T-cell (primary cell): ENCODE measurements at regions not wholly inside any gene's neighbourhood (a gene's known extent, or its start where the extent isn't known, plus 50 kb on each side); places are given as distances from the start of the nearest gene placed in this dataset.

ENCODE experiments used
- ATAC-seq, 4 experiments: fragments of 200-7000 bp in 3 of 4; fragments of 150-1000 bp in 1 of 4; cut with Tn5 transposase; replicated peaks in 1 of 4; 1 replicate in 3 of 4; 2 replicates in 1 of 4; pipeline ENCODE4 v1.10.0; 2021; ENCODE audit warnings: moderate library complexity in 3 of 4, mild to moderate bottlenecking in 2 of 4, moderate number of reproducible peaks in 1 of 4
- CTCF ChIA-PET, 2 donors: fragments of 300-600 bp; sonication (Branson Sonifier 250); formaldehyde crosslinking; loops; one replicate each; lab custom pipeline; 2022; ENCODE audit warnings: antibody characterized with exemption in 2 of 2; lab: Charles Lee
- POLR2A ChIA-PET, 2 donors: fragments of 300-600 bp; sonication (Branson Sonifier 250); formaldehyde crosslinking; loops; one replicate each; lab custom pipeline; 2022; ENCODE audit warnings: antibody characterized with exemption in 2 of 2; lab: Charles Lee
- DNase-seq, 35 experiments: peaks; one replicate each; pipeline versions ENCODE4 v3.0.0 to v3.0.0-alpha.2; 2013 to 2023
- H3K27ac ChIP-seq: one replicate; pipeline ENCODE4 v1.5.1; 2013; ENCODE audit warnings: low read length
- H3K27me3 ChIP-seq, 2 experiments: replicated peaks in 1 of 2; 1 replicate in 1 of 2; 2 replicates in 1 of 2; pipeline versions ENCODE4 v1.6.1 to v1.7.0; 2013; ENCODE audit warnings: low read length in 1 of 2, mixed read lengths in 1 of 2; ENCODE audit not compliant: control insufficient read depth in 2 of 2, insufficient read depth in 2 of 2; ENCODE audit errors: extremely low read depth in 1 of 2
- H3K36me3 ChIP-seq, 2 donors: 1 replicate in 1 of 2; 2 replicates in 1 of 2; pipeline versions ENCODE4 v1.6.1 to v1.7.0; 2013; ENCODE audit warnings: low read length in 1 of 2; ENCODE audit not compliant: control insufficient read depth in 2 of 2, insufficient read depth in 1 of 2; ENCODE audit errors: extremely low read depth in 1 of 2
- H3K4me1 ChIP-seq, 2 experiments: 1 replicate in 1 of 2; 2 replicates in 1 of 2; pipeline versions ENCODE4 v1.6.1 to v1.7.0; 2013; ENCODE audit warnings: low read length in 2 of 2, mixed read lengths in 1 of 2; ENCODE audit not compliant: insufficient read depth in 2 of 2, control insufficient read depth in 1 of 2; ENCODE audit errors: extremely low read depth in 1 of 2
- H3K4me3 ChIP-seq, 2 donors: 1 replicate in 1 of 2; 2 replicates in 1 of 2; pipeline versions ENCODE4 v1.5.1 to v1.7.0; 2013; ENCODE audit warnings: mild to moderate bottlenecking in 2 of 2, low read length in 1 of 2, moderate library complexity in 1 of 2; ENCODE audit not compliant: control insufficient read depth in 1 of 2; ENCODE audit errors: extremely low read depth in 1 of 2
- H3K9me3 ChIP-seq: 2 replicates; pipeline ENCODE4 v1.7.0; 2013
- H3K27ac Mint-ChIP-seq, 2 donors: one replicate each; pipeline ENCODE4 v1.8.0; 2020 to 2021; ENCODE audit warnings: mild to moderate bottlenecking in 2 of 2, mixed read lengths in 2 of 2
- H3K27me3 Mint-ChIP-seq, 2 donors: one replicate each; pipeline ENCODE4 v1.8.0; 2021 to 2022; ENCODE audit warnings: mixed read lengths in 2 of 2
- H3K36me3 Mint-ChIP-seq: one replicate; pipeline ENCODE4 v1.8.0; 2021; ENCODE audit warnings: mixed read lengths
- H3K4me1 Mint-ChIP-seq, 3 donors: one replicate each; pipeline ENCODE4 v1.8.0; 2020 to 2022; ENCODE audit warnings: mixed read lengths in 3 of 3, mild to moderate bottlenecking in 1 of 3
- H3K4me3 Mint-ChIP-seq, 3 donors: one replicate each; pipeline ENCODE4 v1.8.0; 2020 to 2022; ENCODE audit warnings: mild to moderate bottlenecking in 3 of 3, mixed read lengths in 3 of 3, moderate library complexity in 3 of 3
- H3K9me3 Mint-ChIP-seq, 3 donors: one replicate each; pipeline ENCODE4 v1.8.0; 2020 to 2022; ENCODE audit warnings: mixed read lengths in 3 of 3
- WGBS: methylation state at CpG from one replicate; pipeline ENCODE4 v1.1.5; 2013; ENCODE audit warnings: missing lambda C conversion rate; ENCODE audit not compliant: insufficient coverage; 5-methylcytosine and 5-hydroxymethylcytosine counted together

DNA sequence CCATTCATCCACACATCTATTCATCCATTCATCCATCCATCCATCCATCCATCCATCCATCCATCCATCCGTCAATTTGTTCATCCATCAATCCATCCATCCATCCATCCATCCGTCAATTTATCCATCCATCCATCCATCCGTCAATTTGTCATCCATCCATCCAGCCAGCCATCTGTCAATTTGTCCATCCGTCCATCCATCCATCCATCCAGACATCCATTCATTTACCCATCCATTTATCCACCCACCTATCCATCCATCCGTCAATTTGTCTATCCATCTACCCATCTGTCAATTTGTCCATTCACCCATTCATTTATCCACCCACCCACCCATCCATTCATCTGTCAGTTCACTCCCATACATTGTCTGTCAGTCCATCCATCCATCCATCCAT lies 209.5 kb upstream of the ZNF536 start:
- no peaks in the 10 kb centered on the region for H3K9me3 ChIP-seq
- Mint-ChIP-seq H3K36me3 (no peaks in the 10 kb centered on the region), H3K4me1 (no peaks in the 10 kb centered on the region), H3K27me3 (peaks cover 0 to 5% of the 10 kb centered on the region in 2 donors), H3K9me3 (peaks cover 0 to 8% (median 0%) of the 10 kb centered on the region in 3 donors), H3K4me3 (no peak overlapping the region), H3K27ac (no peak overlapping the region)
- peaks cover 0 to 15% of the 10 kb centered on the region in 2 experiments for H3K27me3 ChIP-seq
- DNase-seq (no peak), ATAC-seq (no peak)
- WGBS, result 82% methylated on average over 5 of the region's 5 CpGs
- ChIA-PET CTCF (no interaction called here), POLR2A (no interaction called here)
- H3K4me1 ChIP-seq, result no peaks in the 10 kb centered on the region
- H3K36me3 ChIP-seq, result no peaks in the 10 kb centered on the region
- no peak overlapping the region for H3K27ac ChIP-seq
- H3K4me3 ChIP-seq, result no peak overlapping the region

DNA sequence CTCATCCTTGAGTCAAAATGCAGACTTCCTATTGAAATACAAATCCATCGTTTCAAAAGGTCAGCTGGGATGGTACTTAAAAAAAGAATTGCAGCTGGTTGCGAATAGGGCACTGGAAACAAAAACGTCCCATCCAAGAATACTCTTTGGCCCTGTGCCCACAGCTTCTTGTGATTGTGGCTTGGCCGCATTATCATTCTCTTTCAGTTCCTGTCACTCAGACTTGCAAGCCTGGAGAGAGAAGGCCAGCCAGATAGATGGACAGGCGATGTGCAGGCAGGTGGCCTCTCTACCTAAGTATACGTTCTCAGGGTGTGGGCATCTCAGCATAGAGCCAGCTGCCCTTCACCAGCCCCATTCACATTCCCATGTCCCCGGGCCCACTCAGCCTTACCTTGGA lies 208.5 kb upstream of the ZNF536 start:
- ChIA-PET POLR2A (no interaction called here), CTCF (no interaction called here)
- DNase-seq (no peak), ATAC-seq (no peak)
- H3K4me3 ChIP-seq, result no peak overlapping the region
- peaks cover 0 to 16% of the 10 kb centered on the region in 2 experiments for H3K27me3 ChIP-seq
- Mint-ChIP-seq H3K9me3 (peaks cover 0 to 8% (median 0%) of the 10 kb centered on the region in 3 donors), H3K4me1 (no peaks in the 10 kb centered on the region), H3K27ac (no peak overlapping the region), H3K4me3 (no peak overlapping the region), H3K27me3 (peaks cover 2 to 5% of the 10 kb centered on the region in 2 donors), H3K36me3 (no peaks in the 10 kb centered on the region)
- H3K27ac ChIP-seq, result no peak overlapping the region
- H3K4me1 ChIP-seq, result no peaks in the 10 kb centered on the region
- no peaks in the 10 kb centered on the region for H3K36me3 ChIP-seq
- WGBS, result 96% methylated on average over 6 of the region's 7 CpGs
- H3K9me3 ChIP-seq, result no peaks in the 10 kb centered on the region

DNA sequence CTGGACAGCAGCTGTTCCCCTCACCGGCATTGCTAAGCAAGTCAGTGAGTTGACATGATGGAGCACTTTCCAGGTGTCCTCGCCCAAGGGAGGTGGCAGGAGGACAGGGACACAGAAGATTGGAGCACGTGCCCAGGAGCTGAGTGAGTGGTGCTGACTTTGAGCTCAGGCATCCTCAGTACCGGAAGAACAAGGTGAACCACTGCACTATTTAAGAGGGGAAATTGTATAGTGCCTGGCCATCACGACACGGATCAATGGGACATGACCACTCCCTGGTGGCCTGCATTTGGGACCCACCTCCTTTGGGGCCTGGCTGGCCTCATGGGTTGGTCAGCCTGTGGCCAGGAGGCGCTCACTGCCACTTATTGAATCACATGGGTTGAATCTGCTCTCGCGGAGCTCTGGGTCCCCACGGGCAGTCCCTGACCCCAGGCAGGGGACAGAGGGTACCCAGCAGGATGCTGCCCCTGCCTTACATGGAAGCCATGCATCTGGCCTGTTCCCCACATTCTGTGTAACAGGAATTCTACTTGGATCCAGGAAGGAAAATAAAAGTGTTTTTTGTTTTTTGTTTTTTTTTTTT lies 206.9 kb upstream of the ZNF536 start:
- Histone ChIP-seq H3K9me3 (no peaks in the 10 kb centered on the region), H3K4me3 (no peak overlapping the region), H3K4me1 (no peaks in the 10 kb centered on the region), H3K27ac (no peak overlapping the region), H3K27me3 (peaks cover 0 to 14% of the 10 kb centered on the region in 2 experiments), H3K36me3 (no peaks in the 10 kb centered on the region)
- Mint-ChIP-seq H3K27ac (no peak overlapping the region), H3K4me3 (no peak overlapping the region), H3K9me3 (peaks cover 0 to 8% (median 0%) of the 10 kb centered on the region in 3 donors), H3K36me3 (no peaks in the 10 kb centered on the region), H3K27me3 (peaks cover 2 to 5% of the 10 kb centered on the region in 2 donors), H3K4me1 (no peaks in the 10 kb centered on the region)
- 90% methylated on average over 10 of the region's 10 CpGs for WGBS
- POLR2A ChIA-PET, result no interaction called here
- DNase-seq (peak in 1 of 35 experiments; percentile 0), ATAC-seq (no peak)
- CTCF ChIA-PET, result no interaction called here

DNA sequence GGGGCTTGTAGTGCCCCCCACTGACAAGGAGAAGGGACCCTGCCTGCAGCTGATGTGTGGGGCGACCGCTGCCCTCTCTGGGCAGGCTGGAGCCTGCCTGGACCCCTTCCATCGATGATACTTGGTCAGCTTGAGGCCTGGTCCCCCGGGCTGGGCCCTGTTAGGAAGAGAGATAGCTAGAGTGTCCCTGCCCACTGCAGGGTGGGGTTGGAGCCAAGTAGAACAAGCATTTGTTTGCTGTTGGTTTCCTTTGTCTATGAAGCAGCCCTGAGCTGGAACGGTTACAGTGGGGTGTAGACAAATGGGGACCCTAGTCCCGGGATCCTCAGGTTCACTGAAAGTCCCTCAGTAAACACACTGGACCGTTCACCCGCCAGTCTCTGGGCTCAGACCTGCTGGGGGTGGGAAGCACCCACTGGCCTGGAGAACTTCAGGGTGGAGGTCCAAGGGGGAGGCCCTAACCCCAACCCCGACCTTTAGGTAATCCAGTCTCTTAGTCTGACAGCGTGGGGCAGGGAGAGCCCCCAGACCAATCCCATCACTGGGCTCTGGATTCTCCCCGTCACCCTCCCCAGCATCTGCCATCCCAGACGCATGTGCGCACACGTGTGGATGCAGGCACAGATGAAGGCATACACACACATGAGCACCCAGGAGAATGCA lies 204.8 kb upstream of the ZNF536 start:
- Mint-ChIP-seq H3K36me3 (no peaks in the 10 kb centered on the region), H3K9me3 (peaks cover 0 to 8% (median 0%) of the 10 kb centered on the region in 3 donors), H3K27ac (no peak overlapping the region), H3K4me3 (no peak overlapping the region), H3K4me1 (no peaks in the 10 kb centered on the region), H3K27me3 (peaks cover 2 to 5% of the 10 kb centered on the region in 2 donors)
- Histone ChIP-seq H3K4me1 (no peaks in the 10 kb centered on the region), H3K9me3 (no peaks in the 10 kb centered on the region), H3K27ac (no peak overlapping the region), H3K4me3 (no peak overlapping the region), H3K36me3 (no peaks in the 10 kb centered on the region), H3K27me3 (peaks cover 0 to 22% of the 10 kb centered on the region in 2 experiments)
- DNase-seq (no peak), ATAC-seq (no peak)
- POLR2A ChIA-PET, result no interaction called here
- CTCF ChIA-PET, result no interaction called here
- WGBS, result 83% methylated on average over 10 of the region's 14 CpGs

DNA sequence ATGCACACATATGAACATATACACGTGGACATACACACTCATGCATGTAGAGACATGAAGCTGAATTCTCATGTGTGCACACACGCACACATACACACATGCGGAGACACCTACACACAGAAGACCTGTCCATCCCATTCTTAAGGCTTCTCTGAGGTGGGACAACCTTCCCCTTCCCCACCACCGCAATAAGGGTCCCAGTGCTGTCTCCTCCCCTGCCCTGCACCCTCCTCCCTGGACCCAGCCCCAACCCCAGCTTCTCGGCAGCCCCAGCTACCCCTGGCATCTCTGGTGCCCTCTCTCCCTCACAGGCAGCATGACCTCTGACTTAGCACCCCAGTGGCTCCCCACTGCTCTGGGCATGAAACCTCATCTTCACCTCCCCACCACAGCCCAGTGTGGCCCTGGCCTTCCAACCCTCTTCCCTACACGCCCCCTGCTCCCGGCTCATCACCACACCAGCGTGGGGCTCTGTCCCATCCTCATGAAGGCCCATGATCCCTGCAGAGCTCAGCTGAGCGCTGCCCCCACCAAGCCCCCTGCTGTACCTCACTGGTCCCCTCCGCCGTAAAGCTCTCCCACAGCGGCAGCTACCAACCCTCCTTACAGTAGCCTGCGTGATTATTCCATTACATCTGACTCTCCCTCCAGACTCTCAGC lies 204.1 kb upstream of the ZNF536 start:
- DNase-seq (no peak), ATAC-seq (no peak)
- no peak overlapping the region for H3K4me3 ChIP-seq
- ChIA-PET POLR2A (no interaction called here), CTCF (no interaction called here)
- Mint-ChIP-seq H3K4me1 (no peaks in the 10 kb centered on the region), H3K36me3 (no peaks in the 10 kb centered on the region), H3K4me3 (no peak overlapping the region), H3K27me3 (peaks cover 2 to 4% of the 10 kb centered on the region in 2 donors), H3K9me3 (peaks cover 0 to 8% (median 0%) of the 10 kb centered on the region in 3 donors), H3K27ac (no peak overlapping the region)
- H3K27me3 ChIP-seq, result peaks cover 0 to 26% of the 10 kb centered on the region in 2 experiments
- WGBS, result 92% methylated on average over 12 of the region's 13 CpGs
- H3K27ac ChIP-seq, result no peak overlapping the region
- no peaks in the 10 kb centered on the region for H3K4me1 ChIP-seq
- H3K9me3 ChIP-seq, result no peaks in the 10 kb centered on the region
- H3K36me3 ChIP-seq, result no peaks in the 10 kb centered on the region

DNA sequence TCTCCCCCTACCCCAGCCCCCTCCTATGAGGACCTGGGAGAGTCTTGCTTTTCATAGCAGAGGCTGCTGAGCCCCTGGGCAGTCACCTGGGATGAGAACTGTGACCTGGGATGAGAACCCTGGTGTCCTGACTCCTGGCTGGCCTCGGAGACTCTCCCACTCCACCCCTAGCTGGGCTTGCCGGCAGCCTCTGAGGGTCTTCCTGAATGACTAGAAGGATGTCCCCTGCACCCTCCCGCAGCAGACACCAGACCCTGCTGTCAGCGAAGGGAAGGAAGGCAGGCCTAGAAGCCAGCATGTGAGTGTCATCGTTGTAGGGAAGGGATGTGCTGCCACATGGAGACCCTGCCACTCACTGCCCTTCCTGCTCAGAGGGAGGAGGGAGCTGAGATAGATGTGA lies 203.4 kb upstream of the ZNF536 start:
- ChIA-PET POLR2A (no interaction called here), CTCF (no interaction called here)
- Histone ChIP-seq H3K9me3 (no peaks in the 10 kb centered on the region), H3K4me1 (no peaks in the 10 kb centered on the region), H3K4me3 (no peak overlapping the region), H3K27ac (no peak overlapping the region), H3K36me3 (no peaks in the 10 kb centered on the region), H3K27me3 (peaks cover 0 to 26% of the 10 kb centered on the region in 2 experiments)
- Mint-ChIP-seq H3K36me3 (no peaks in the 10 kb centered on the region), H3K4me3 (no peak overlapping the region), H3K4me1 (no peaks in the 10 kb centered on the region), H3K27me3 (peaks cover 0 to 2% of the 10 kb centered on the region in 2 donors), H3K27ac (no peak overlapping the region), H3K9me3 (peaks cover 0 to 8% (median 0%) of the 10 kb centered on the region in 3 donors)
- 90% methylated on average over 3 of the region's 5 CpGs for WGBS
- ATAC-seq, result no peak
- DNase-seq, result no peak
